ENCODE measurements at regions not wholly inside any gene's neighbourhood (a gene's known extent, or its start where the extent isn't known, plus 50 kb on each side); places are given as distances from the start of the nearest gene placed in this dataset.

DNA sequence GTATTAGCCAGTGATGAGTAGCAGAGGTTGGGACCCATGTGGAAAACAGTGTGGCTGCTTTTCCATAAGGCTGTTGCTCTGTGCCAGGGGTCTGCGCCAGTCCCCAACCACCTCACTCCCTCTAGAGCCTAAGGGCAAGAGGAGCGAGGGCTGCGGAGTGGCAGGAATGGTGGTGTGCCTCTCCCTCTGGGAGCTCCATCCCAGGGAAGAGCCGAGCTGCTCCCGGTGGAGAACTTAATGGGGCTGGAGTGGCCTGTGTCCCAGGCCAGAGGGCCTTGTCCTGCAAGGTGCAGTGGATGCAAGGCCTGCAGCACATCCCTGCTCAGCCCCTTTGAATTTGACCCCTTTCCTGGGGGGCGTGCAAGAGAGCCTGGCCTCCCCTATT, 105.4 kb upstream of the GRXCR1 start:
- TF ChIP-seq, protein P1, sequence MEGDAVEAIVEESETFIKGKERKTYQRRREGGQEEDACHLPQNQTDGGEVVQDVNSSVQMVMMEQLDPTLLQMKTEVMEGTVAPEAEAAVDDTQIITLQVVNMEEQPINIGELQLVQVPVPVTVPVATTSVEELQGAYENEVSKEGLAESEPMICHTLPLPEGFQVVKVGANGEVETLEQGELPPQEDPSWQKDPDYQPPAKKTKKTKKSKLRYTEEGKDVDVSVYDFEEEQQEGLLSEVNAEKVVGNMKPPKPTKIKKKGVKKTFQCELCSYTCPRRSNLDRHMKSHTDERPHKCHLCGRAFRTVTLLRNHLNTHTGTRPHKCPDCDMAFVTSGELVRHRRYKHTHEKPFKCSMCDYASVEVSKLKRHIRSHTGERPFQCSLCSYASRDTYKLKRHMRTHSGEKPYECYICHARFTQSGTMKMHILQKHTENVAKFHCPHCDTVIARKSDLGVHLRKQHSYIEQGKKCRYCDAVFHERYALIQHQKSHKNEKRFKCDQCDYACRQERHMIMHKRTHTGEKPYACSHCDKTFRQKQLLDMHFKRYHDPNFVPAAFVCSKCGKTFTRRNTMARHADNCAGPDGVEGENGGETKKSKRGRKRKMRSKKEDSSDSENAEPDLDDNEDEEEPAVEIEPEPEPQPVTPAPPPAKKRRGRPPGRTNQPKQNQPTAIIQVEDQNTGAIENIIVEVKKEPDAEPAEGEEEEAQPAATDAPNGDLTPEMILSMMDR (IDR thresholded peaks at IDR 0.05) = no peak
- TF ChIP-seq POLR2A (IDR thresholded peaks at IDR 0.05) = no peak
- TF ChIP-seq POLR2AphosphoS5 (IDR thresholded peaks at IDR 0.05) = no peak
- 95% methylated on average over 6 of the region's 6 CpGs for WGBS
- Histone ChIP-seq H3K4me3 (no peak overlapping the region), H3K4me1 (replicated peaks) (no peaks in the 10 kb centered on the region), H3K27me3 (replicated peaks; ENCODE audit: insufficient read depth) (no peaks in the 10 kb centered on the region), H3K9me3 (no peaks in the 10 kb centered on the region), H3K36me3 (no peaks in the 10 kb centered on the region), H3K27ac (no peak overlapping the region)
- intact Hi-C loops (cut with DNase I) = no loop called here
- DNase-seq (ENCODE audit: low spot score) = no peak

DNA sequence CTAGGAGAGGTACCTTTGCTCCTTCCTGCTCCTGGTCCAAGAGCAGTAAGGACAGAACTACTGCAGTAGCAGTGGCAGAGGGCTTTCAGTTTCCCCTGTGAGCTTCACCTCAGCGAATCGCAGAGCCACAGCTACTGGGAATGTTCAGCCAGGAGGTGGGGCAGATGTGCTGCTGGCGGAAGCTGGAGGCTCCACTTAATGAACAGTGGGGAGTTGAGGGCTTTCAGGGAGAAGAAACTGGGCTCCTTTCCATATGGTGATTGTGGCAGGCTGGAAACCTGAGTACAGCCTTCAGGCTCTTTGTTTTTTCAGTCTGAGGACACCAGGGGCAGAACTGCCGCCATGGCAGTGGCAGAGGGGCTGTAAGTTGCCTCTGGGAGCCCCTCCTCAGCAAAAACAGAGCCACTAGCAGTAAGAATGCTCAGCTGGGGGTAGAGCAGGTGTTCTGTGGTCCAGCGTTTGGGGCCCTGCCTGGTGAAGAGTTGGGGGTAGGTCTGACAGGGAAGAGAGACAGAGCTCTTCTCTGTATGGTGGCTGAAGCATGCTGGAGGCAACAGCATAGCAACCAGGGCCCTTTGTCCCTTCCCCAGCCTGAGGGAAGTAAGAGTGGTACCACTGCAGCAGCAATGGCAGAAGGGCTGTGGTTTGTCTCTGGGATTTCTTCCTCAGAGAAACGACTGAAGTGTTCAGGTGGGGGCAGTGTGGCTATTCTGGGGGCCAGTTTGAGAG, 106.0 kb upstream of the GRXCR1 start:
- Histone ChIP-seq H3K4me1 (replicated peaks) (no peaks in the 10 kb centered on the region), H3K9me3 (no peaks in the 10 kb centered on the region), H3K36me3 (no peaks in the 10 kb centered on the region), H3K27me3 (replicated peaks; ENCODE audit: insufficient read depth) (no peaks in the 10 kb centered on the region), H3K27ac (no peak overlapping the region), H3K4me3 (no peak overlapping the region)
- TF ChIP-seq POLR2AphosphoS5 (IDR thresholded peaks at IDR 0.05) (no peak), POLR2A (IDR thresholded peaks at IDR 0.05) (no peak)
- TF ChIP-seq, protein P1 (IDR thresholded peaks at IDR 0.05) = no peak
- DNase-seq (ENCODE audit: low spot score) = no peak
- intact Hi-C loops (cut with DNase I) = no loop called here
- 61% methylated on average over 6 of the region's 6 CpGs for WGBS

DNA sequence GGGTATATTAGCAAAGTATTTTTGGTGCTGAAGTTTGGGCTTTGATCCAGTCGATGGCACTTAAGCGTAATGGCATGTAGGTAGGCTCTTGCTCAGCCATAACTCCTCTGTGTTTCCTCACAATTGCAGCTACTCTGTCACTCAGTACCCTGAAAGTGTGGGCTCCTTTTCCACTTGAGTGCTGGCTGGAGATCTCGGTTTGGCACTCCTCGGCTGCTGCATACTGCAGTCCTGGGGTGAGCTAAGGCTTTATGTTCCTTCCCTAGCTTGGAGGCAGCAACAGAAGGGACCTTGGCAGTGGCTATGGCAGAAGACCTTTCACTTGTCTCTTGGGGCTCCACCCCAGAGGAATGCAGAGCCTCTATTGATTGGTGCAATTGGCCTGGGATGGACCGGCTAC, 106.7 kb upstream of the GRXCR1 start:
- TF ChIP-seq POLR2AphosphoS5 (IDR thresholded peaks at IDR 0.05) (no peak), POLR2A (IDR thresholded peaks at IDR 0.05) (no peak)
- TF ChIP-seq, protein P1 (IDR thresholded peaks at IDR 0.05) = no peak
- intact Hi-C loops (cut with DNase I) = no loop called here
- WGBS = 94% methylated on average over 5 of the region's 5 CpGs
- Histone ChIP-seq H3K27me3 (replicated peaks; ENCODE audit: insufficient read depth) (no peaks in the 10 kb centered on the region), H3K9me3 (no peaks in the 10 kb centered on the region), H3K4me3 (no peak overlapping the region), H3K36me3 (no peaks in the 10 kb centered on the region), H3K4me1 (replicated peaks) (no peaks in the 10 kb centered on the region), H3K27ac (no peak overlapping the region)
- no peak for DNase-seq (ENCODE audit: low spot score)

DNA sequence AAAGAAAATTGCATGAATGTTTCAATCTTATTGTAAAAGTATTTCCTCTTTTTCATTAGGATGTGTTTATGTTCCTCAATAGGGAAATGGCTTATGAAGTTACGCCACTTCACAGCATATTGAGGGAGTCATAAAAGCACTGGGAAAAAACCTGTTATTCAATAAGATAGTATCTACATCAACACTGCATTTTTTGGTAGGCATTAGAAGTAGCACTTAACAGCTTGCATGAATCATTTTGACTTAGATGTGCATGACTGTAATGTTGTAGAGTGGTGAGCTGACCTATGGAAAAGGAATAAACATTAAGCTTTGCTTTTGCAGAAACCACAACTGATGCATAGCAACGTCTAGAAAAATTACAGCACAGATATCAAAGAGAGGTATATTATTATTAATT, 111.2 kb upstream of the GRXCR1 start:
- H3K4me3 ChIP-seq = no peak overlapping the region
- no peaks in the 10 kb centered on the region for H3K9me3 ChIP-seq
- H3K4me1 ChIP-seq (replicated peaks) = no peaks in the 10 kb centered on the region
- WGBS = 28% methylated on average over 2 of the region's 2 CpGs
- H3K27me3 ChIP-seq (replicated peaks; ENCODE audit: insufficient read depth) = no peaks in the 10 kb centered on the region
- H3K27ac ChIP-seq = no peak overlapping the region
- H3K36me3 ChIP-seq = no peaks in the 10 kb centered on the region
- TF ChIP-seq POLR2AphosphoS5 (IDR thresholded peaks at IDR 0.05) = no peak
- no peak for TF ChIP-seq POLR2A (IDR thresholded peaks at IDR 0.05)
- TF ChIP-seq, protein P1 (IDR thresholded peaks at IDR 0.05) = no peak
- no peak for DNase-seq (ENCODE audit: low spot score)
- intact Hi-C loops (cut with DNase I) = no loop called here

DNA sequence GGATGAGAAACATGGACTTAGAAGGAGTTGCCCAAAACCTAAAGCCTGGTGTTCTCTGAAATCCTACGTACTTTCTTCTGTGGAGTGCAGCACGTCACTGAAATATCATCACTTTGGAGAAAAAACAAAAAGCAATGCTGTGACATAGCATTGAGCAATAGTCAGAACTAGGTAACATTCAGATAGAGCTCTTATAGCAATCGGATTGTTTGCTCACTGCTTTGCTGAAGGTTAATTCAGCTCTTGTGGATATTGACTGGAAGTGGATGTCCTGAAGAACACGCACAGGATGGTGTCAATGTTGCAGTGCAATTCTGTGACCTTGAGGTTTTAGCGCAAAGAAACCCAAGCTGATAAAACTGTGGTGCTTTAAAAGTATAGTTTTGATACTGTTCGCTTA, 114.2 kb upstream of the GRXCR1 start:
- H3K4me3 ChIP-seq = no peak overlapping the region
- no peaks in the 10 kb centered on the region for H3K27me3 ChIP-seq (replicated peaks; ENCODE audit: insufficient read depth)
- H3K27ac ChIP-seq = no peak overlapping the region
- TF ChIP-seq, protein P1 (IDR thresholded peaks at IDR 0.05) = no peak
- TF ChIP-seq POLR2AphosphoS5 (IDR thresholded peaks at IDR 0.05) = no peak
- no peak for TF ChIP-seq POLR2A (IDR thresholded peaks at IDR 0.05)
- WGBS = 71% methylated on average over 6 of the region's 6 CpGs
- H3K4me1 ChIP-seq (replicated peaks) = no peaks in the 10 kb centered on the region
- intact Hi-C loops (cut with DNase I) = no loop called here
- H3K9me3 ChIP-seq = no peaks in the 10 kb centered on the region
- DNase-seq (ENCODE audit: low spot score) = no peak
- H3K36me3 ChIP-seq = no peaks in the 10 kb centered on the region
